Astrocyte (in vitro differentiated cells and primary cell): ENCODE measurements at regions not wholly inside any gene's neighbourhood (a gene's known extent, or its start where the extent isn't known, plus 50 kb on each side); places are given as distances from the start of the nearest gene placed in this dataset.

Experiments
- DNase-seq: peaks from one replicate; pipeline ENCODE4 v3.0.0-alpha.2; 2010; ENCODE audit warnings: low read depth
- FAIRE-seq: peaks from 2 replicates; lab custom pipeline; 2011; peaks lifted over from hg19 to GRCh38; lab: Jason Lieb, UNC
- H2AFZ ChIP-seq: 2 replicates; pipeline ENCODE4 v1.6.0; 2012; ENCODE audit warnings: low read depth, low read length, inconsistent platforms
- H3K27ac ChIP-seq: 2 replicates; pipeline ENCODE4 v1.5.1; 2011; ENCODE audit warnings: low read depth, low read length, inconsistent platforms
- H3K27me3 ChIP-seq: 2 replicates; pipeline ENCODE4 v1.6.0; 2011; ENCODE audit warnings: low read length, inconsistent platforms; ENCODE audit not compliant: insufficient read depth
- H3K36me3 ChIP-seq: 2 replicates; pipeline ENCODE4 v1.5.1; 2011; ENCODE audit warnings: low read length, inconsistent platforms; ENCODE audit not compliant: insufficient read depth
- H3K4me1 ChIP-seq: 2 replicates; pipeline ENCODE4 v1.5.1; 2011; ENCODE audit warnings: low read length, inconsistent platforms; ENCODE audit not compliant: insufficient read depth
- H3K4me2 ChIP-seq: 2 replicates; pipeline ENCODE4 v1.6.0; 2012; ENCODE audit warnings: low read length, inconsistent platforms
- H3K4me3 ChIP-seq: 2 replicates; pipeline ENCODE4 v1.5.1; 2011; ENCODE audit warnings: low read depth, mild to moderate bottlenecking, low read length, inconsistent platforms; ENCODE audit not compliant: insufficient read depth
- H3K79me2 ChIP-seq: 2 replicates; pipeline ENCODE4 v1.6.0; 2012; ENCODE audit warnings: mild to moderate bottlenecking, low read length, inconsistent platforms; ENCODE audit not compliant: insufficient read depth
- H3K9ac ChIP-seq: 2 replicates; pipeline ENCODE4 v1.6.0; 2012; ENCODE audit warnings: mild to moderate bottlenecking, low read length, inconsistent platforms
- H3K9me3 ChIP-seq: 2 replicates; pipeline ENCODE4 v1.5.1; 2012; ENCODE audit warnings: low read depth, mild to moderate bottlenecking, low read length, inconsistent platforms; ENCODE audit not compliant: insufficient read depth
- H4K20me1 ChIP-seq: 2 replicates; pipeline ENCODE4 v1.6.0; 2012; ENCODE audit warnings: low read length, inconsistent platforms; ENCODE audit not compliant: insufficient read depth
- H3K27ac Mint-ChIP-seq: one replicate; pipeline ENCODE4 v1.8.0; 2021; ENCODE audit warnings: mild to moderate bottlenecking, mixed read lengths; ENCODE audit not compliant: unreplicated experiment
- H3K27me3 Mint-ChIP-seq: one replicate; pipeline ENCODE4 v1.8.0; 2021; ENCODE audit warnings: low read depth, mixed read lengths; ENCODE audit not compliant: unreplicated experiment
- H3K36me3 Mint-ChIP-seq: one replicate; pipeline ENCODE4 v1.8.0; 2021; ENCODE audit warnings: low read depth, mixed read lengths; ENCODE audit not compliant: unreplicated experiment
- H3K4me1 Mint-ChIP-seq: one replicate; pipeline ENCODE4 v1.8.0; 2021; ENCODE audit warnings: low read depth, mixed read lengths; ENCODE audit not compliant: unreplicated experiment
- H3K4me3 Mint-ChIP-seq: one replicate; pipeline ENCODE4 v1.8.0; 2021; ENCODE audit warnings: mild to moderate bottlenecking, moderate library complexity, mixed read lengths; ENCODE audit not compliant: unreplicated experiment
- H3K9me3 Mint-ChIP-seq: one replicate; pipeline ENCODE4 v1.8.0; 2021; ENCODE audit warnings: mild to moderate bottlenecking, mixed read lengths; ENCODE audit not compliant: unreplicated experiment
- CTCF ChIP-seq: IDR thresholded peaks from 2 replicates; pipeline ENCODE4 v1.5.1; 2011; ENCODE audit warnings: low read depth, mild to moderate bottlenecking, inconsistent platforms, low read length, moderate library complexity; ENCODE audit not compliant: insufficient read depth
- EZH2 ChIP-seq: IDR thresholded peaks from 2 replicates; pipeline ENCODE4 v1.6.1; 2012; ENCODE audit warnings: mild to moderate bottlenecking, low read length, inconsistent platforms; ENCODE audit not compliant: insufficient read depth

GRCh38 chr9:89886281-89886700 lies 281.5 kb downstream of the GADD45G start:
- no peak for FAIRE-seq

GRCh38 chr9:89887286-89887685 lies 282.5 kb downstream of the GADD45G start:
- TF ChIP-seq CTCF (no peak), EZH2 (no peak)
- Mint-ChIP-seq H3K4me1 (peaks cover 23% of the 10 kb centered on the region), H3K9me3 (peaks cover 3% of the 10 kb centered on the region), H3K36me3 (no peaks in the 10 kb centered on the region), H3K4me3 (no peak overlapping the region), H3K27me3 (peaks cover 7% of the 10 kb centered on the region), H3K27ac (no peak overlapping the region)
- no peak overlapping the region for H2AFZ ChIP-seq
- FAIRE-seq (no peak), DNase-seq (no peak)
- no peaks in the 10 kb centered on the region for H4K20me1 ChIP-seq
- no peaks in the 10 kb centered on the region for H3K9me3 ChIP-seq
- H3K4me3 ChIP-seq = no peak overlapping the region
- H3K27ac ChIP-seq = no peak overlapping the region
- no peaks in the 10 kb centered on the region for H3K36me3 ChIP-seq
- no peak overlapping the region for H3K4me2 ChIP-seq
- no peaks in the 10 kb centered on the region for H3K27me3 ChIP-seq
- H3K9ac ChIP-seq = no peak overlapping the region
- peaks cover 23% of the 10 kb centered on the region for H3K4me1 ChIP-seq
- H3K79me2 ChIP-seq = no peaks in the 10 kb centered on the region

More at GRCh38 chr9:89886281-89886700, 281.5 kb downstream of the GADD45G start:
- Histone ChIP-seq H3K9me3 (no peaks in the 10 kb centered on the region), H3K4me1 (peaks cover 23% of the 10 kb centered on the region), H3K27ac (no peak overlapping the region), H3K79me2 (no peaks in the 10 kb centered on the region), H4K20me1 (no peaks in the 10 kb centered on the region), H2AFZ (no peak overlapping the region), H3K9ac (no peak overlapping the region), H3K4me3 (no peak overlapping the region), H3K27me3 (no peaks in the 10 kb centered on the region), H3K36me3 (no peaks in the 10 kb centered on the region), H3K4me2 (peak overlapping the region; percentile 32)
- no peak for TF ChIP-seq EZH2
- TF ChIP-seq CTCF = no peak
- peaks cover 3% of the 10 kb centered on the region for H3K27me3 Mint-ChIP-seq
- peak overlapping the region; percentile 75 for H3K27ac Mint-ChIP-seq
- peak; percentile 79 for DNase-seq
- no peak overlapping the region for H3K4me3 Mint-ChIP-seq
- peaks cover 3% of the 10 kb centered on the region for H3K9me3 Mint-ChIP-seq
- peaks cover 23% of the 10 kb centered on the region for H3K4me1 Mint-ChIP-seq
- no peaks in the 10 kb centered on the region for H3K36me3 Mint-ChIP-seq

GRCh38 chr9:89888233-89888632 lies 283.4 kb downstream of the GADD45G start:
- Mint-ChIP-seq H3K36me3 (no peaks in the 10 kb centered on the region), H3K4me3 (no peak overlapping the region), H3K27me3 (peaks cover 8% of the 10 kb centered on the region), H3K9me3 (peaks cover 3% of the 10 kb centered on the region), H3K4me1 (peaks cover 23% of the 10 kb centered on the region), H3K27ac (no peak overlapping the region)
- no peak for TF ChIP-seq CTCF
- no peak for TF ChIP-seq EZH2
- Histone ChIP-seq H3K9me3 (no peaks in the 10 kb centered on the region), H3K4me1 (peaks cover 16% of the 10 kb centered on the region), H3K79me2 (no peaks in the 10 kb centered on the region), H3K36me3 (no peaks in the 10 kb centered on the region), H3K27ac (no peak overlapping the region), H3K9ac (no peak overlapping the region), H2AFZ (no peak overlapping the region), H3K4me2 (no peak overlapping the region), H4K20me1 (no peaks in the 10 kb centered on the region), H3K27me3 (no peaks in the 10 kb centered on the region), H3K4me3 (no peak overlapping the region)
- DNase-seq = no peak
- FAIRE-seq = no peak
